Skeletal muscle satellite cell (primary cell): ENCODE measurements at regions not wholly inside any gene's neighbourhood (a gene's known extent, or its start where the extent isn't known, plus 50 kb on each side); places are given as distances from the start of the nearest gene placed in this dataset.

ENCODE experiments used
- H3K27me3 ChIP-seq: 2 replicates; pipeline ENCODE4 v1.7.0; 2013; ENCODE audit warnings: low read length; ENCODE audit not compliant: control insufficient read depth, insufficient read depth
- H3K36me3 ChIP-seq: 2 replicates; pipeline ENCODE4 v1.7.0; 2013; ENCODE audit warnings: mild to moderate bottlenecking, control low read depth, low read length; ENCODE audit not compliant: insufficient read depth
- H3K4me1 ChIP-seq: 2 replicates; pipeline ENCODE4 v1.7.0; 2013; ENCODE audit warnings: low read length; ENCODE audit not compliant: control insufficient read depth, insufficient read depth
- H3K4me2 ChIP-seq: 2 replicates; pipeline ENCODE4 v1.7.0; 2013; ENCODE audit warnings: mild to moderate bottlenecking, low read length
- H3K4me3 ChIP-seq: 2 replicates; pipeline ENCODE4 v1.7.0; 2013; ENCODE audit warnings: low read length
- H3K9ac ChIP-seq: 2 replicates; pipeline ENCODE4 v1.7.0; 2013; ENCODE audit warnings: mild to moderate bottlenecking, low read depth, low read length, moderate library complexity
- H3K9me3 ChIP-seq: replicated peaks from 2 replicates; pipeline ENCODE4 v1.7.0; 2013; ENCODE audit warnings: mild to moderate bottlenecking, control low read depth, low read length

DNA sequence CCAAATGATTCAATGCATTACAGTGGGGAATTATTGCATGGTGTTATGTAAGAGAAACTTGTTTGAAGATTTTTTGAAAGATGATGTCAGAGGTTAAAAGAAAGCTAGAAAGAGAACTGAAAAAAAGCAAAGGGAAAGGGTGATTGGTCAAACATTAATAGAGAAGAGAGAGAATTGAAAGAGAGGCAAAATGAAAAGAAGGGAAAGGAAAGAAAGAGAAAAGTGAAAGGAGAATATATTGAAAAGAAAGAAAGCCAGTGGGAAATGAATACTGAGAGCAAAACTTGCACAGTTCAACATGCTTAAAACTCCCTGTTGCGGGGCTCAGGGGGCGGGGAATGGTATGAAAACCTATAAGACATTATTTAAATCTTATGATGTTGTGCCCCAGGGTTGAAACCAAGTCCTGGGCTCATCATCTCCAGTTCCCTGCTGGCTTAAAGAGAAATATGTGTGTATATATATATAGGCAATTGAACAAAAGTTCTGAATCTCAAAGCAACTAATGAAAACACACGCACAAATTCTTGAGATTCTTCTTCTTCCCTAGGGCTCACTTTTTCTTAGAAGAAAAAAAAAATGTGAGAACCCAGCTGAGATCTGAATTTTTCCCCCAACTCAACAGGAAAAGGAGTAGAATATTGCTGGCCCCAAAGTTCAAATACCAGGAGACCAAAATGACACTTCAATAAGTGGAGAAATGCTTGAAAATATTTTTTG lies 2045.9 kb upstream of the CELF4 start:
- Histone ChIP-seq H3K27me3 (no peaks in the 10 kb centered on the region), H3K4me1 (peaks cover 4% of the 10 kb centered on the region), H3K4me2 (no peak overlapping the region), H3K9me3 (no peaks in the 10 kb centered on the region), H3K36me3 (no peaks in the 10 kb centered on the region), H3K4me3 (no peak overlapping the region), H3K9ac (no peak overlapping the region)

GRCh38 chr18:39607034-39607433 lies 2041.4 kb upstream of the CELF4 start:
- H3K4me2 ChIP-seq: no peak overlapping the region
- no peak overlapping the region for H3K4me3 ChIP-seq
- no peaks in the 10 kb centered on the region for H3K27me3 ChIP-seq
- H3K9me3 ChIP-seq: no peaks in the 10 kb centered on the region
- peaks cover 15% of the 10 kb centered on the region for H3K4me1 ChIP-seq
- H3K36me3 ChIP-seq: no peaks in the 10 kb centered on the region
- H3K9ac ChIP-seq: no peak overlapping the region

DNA sequence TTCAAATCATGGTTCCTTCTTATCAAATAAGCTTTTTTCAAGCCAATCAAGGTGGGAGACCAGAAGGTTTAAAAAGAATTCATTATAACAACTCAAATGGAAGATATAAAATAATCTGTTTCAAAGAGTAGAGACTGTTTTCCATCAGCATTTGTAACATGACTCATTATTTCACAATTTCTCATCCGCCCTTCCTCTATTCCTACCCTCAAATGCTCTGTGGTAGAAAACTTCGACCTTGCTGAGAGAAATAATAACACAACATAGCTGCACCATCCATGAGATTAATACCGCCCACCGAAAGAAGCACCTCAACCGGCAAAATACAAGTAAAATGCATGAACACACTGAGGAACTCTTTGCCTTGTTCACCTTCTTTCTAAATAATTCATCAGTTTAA lies 2039.2 kb upstream of the CELF4 start:
- Histone ChIP-seq H3K4me2 (no peak overlapping the region), H3K4me3 (no peak overlapping the region), H3K36me3 (no peaks in the 10 kb centered on the region), H3K9me3 (no peaks in the 10 kb centered on the region), H3K27me3 (no peaks in the 10 kb centered on the region), H3K9ac (no peak overlapping the region), H3K4me1 (peaks cover 13% of the 10 kb centered on the region)

DNA sequence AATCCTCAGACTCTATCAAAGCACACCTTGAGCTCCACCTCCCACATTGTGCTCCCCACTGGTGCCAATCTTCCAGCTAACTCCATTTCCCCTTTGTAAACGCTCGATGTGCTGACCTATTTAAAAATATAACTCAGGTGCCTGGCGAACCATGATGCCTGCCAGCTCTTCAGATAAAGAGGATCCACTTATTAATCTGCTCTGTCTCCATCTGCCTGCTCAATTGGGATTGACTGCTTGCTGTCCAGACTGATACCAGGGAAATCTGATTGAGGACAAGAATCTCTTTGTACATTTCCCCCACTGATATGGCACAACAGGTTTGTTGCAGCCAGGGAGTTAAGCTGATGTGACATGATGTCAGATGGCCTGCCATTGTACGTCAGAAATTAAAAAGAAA lies 2036.5 kb upstream of the CELF4 start:
- H3K27me3 ChIP-seq: no peaks in the 10 kb centered on the region
- peaks cover 17% of the 10 kb centered on the region for H3K4me1 ChIP-seq
- H3K4me3 ChIP-seq: no peak overlapping the region
- no peak overlapping the region for H3K9ac ChIP-seq
- H3K36me3 ChIP-seq: no peaks in the 10 kb centered on the region
- H3K4me2 ChIP-seq: no peak overlapping the region
- H3K9me3 ChIP-seq: no peaks in the 10 kb centered on the region

DNA sequence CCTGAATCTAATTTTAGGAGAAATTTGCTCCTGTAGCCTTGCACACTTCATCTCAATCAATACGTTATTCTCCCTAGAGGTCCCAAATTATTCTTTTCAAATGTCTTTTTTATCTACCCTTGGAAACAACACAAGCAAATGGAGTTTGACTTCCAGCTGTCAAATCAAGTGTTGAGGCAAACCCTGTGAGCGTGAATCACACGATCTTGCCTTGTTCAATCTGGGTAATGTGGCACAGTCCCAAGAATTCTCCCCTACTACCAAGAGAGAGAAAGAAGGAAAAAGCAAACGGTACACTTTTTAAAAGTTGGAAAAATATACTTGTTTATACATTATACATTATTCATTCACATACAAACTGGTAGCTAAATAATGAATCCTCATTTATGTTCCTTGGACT lies 2035.3 kb upstream of the CELF4 start:
- H3K27me3 ChIP-seq: no peaks in the 10 kb centered on the region
- no peak overlapping the region for H3K9ac ChIP-seq
- H3K4me2 ChIP-seq: no peak overlapping the region
- H3K9me3 ChIP-seq: no peaks in the 10 kb centered on the region
- no peaks in the 10 kb centered on the region for H3K36me3 ChIP-seq
- no peak overlapping the region for H3K4me3 ChIP-seq
- H3K4me1 ChIP-seq: peaks cover 17% of the 10 kb centered on the region

- no peak overlapping the region for H3K9ac ChIP-seq
- no peak overlapping the region for H3K4me2 ChIP-seq
- no peaks in the 10 kb centered on the region for H3K9me3 ChIP-seq
- H3K4me3 ChIP-seq: no peak overlapping the region
- H3K4me1 ChIP-seq: peaks cover 5% of the 10 kb centered on the region
- no peaks in the 10 kb centered on the region for H3K27me3 ChIP-seq
- no peaks in the 10 kb centered on the region for H3K36me3 ChIP-seq
Measured at GRCh38 chr18:39599251-39599650, 2033.7 kb upstream of the CELF4 start.

DNA sequence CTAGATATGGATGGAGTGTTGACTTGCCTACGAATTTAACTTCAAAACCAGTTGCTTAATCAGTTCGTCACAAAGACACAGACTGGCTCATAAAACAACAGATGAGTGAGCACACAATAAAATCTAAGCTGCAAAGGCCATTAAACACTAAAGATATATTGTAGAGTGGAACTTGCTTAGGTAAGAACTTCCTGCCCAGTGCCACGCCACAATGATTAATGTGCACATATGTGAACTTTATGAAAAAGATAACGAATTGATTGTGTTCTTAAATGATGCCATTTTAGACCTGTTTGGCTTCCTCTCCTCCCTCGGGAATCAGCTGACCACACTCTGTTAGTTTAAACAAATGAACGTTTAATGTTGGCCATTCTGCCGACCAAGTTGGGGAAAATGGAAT lies 2031.3 kb upstream of the CELF4 start:
- no peak overlapping the region for H3K4me3 ChIP-seq
- no peak overlapping the region for H3K4me2 ChIP-seq
- H3K36me3 ChIP-seq: no peaks in the 10 kb centered on the region
- H3K9me3 ChIP-seq: no peaks in the 10 kb centered on the region
- no peaks in the 10 kb centered on the region for H3K27me3 ChIP-seq
- H3K9ac ChIP-seq: no peak overlapping the region
- H3K4me1 ChIP-seq: peaks cover 5% of the 10 kb centered on the region

GRCh38 chr18:39596221-39596620 lies 2030.6 kb upstream of the CELF4 start:
- H3K4me2 ChIP-seq: no peak overlapping the region
- H3K27me3 ChIP-seq: no peaks in the 10 kb centered on the region

DNA sequence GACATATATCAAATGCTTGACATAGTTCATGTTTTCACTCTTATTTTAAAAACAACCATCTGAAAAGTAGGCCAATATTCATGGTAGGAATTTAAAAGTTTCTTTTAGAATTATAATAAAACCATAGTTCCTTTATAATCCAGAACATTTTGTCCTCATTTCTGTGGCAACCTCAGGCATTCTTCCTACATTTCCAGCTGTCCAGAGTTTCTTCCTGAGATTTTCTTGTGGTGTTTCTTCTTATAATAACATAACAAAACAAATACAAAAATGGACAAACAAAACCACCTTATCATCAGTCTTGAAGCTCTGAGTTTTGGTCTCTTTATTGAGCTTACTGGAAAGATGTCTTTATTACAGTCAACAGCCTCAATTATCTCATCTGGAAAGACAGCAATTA lies 2028.6 kb upstream of the CELF4 start:
- Histone ChIP-seq H3K4me3 (no peak overlapping the region), H3K9ac (no peak overlapping the region), H3K27me3 (no peaks in the 10 kb centered on the region), H3K36me3 (no peaks in the 10 kb centered on the region), H3K4me1 (peaks cover 3% of the 10 kb centered on the region), H3K9me3 (no peaks in the 10 kb centered on the region), H3K4me2 (no peak overlapping the region)

More at GRCh38 chr18:39596221-39596620, 2030.6 kb upstream of the CELF4 start:
- H3K9me3 ChIP-seq: no peaks in the 10 kb centered on the region
- H3K36me3 ChIP-seq: no peaks in the 10 kb centered on the region
- peaks cover 5% of the 10 kb centered on the region for H3K4me1 ChIP-seq
- H3K9ac ChIP-seq: no peak overlapping the region
- H3K4me3 ChIP-seq: no peak overlapping the region

DNA sequence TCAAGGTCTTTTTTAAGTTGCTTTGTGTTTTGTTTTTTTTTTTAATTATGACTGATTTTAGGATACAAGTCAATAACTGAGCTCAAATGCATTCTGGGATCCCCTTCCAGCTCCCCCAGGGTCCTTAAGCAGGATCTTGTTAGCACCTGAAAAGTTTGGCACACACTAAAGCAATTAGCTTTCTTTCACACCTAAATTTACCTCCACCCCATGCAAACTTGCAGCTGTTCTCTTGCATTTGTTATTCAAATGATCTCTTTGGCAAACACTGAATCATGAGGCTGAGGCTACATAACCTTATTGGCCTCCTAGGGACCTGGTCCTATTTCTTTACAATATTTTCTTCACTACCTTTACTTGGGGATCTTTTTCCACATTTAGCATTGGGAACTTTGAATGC lies 2026.1 kb upstream of the CELF4 start:
- H3K4me3 ChIP-seq: no peak overlapping the region
- no peaks in the 10 kb centered on the region for H3K4me1 ChIP-seq
- no peaks in the 10 kb centered on the region for H3K27me3 ChIP-seq
- no peak overlapping the region for H3K9ac ChIP-seq
- no peaks in the 10 kb centered on the region for H3K36me3 ChIP-seq
- no peaks in the 10 kb centered on the region for H3K9me3 ChIP-seq
- no peak overlapping the region for H3K4me2 ChIP-seq

- Histone ChIP-seq H3K9ac (no peak overlapping the region), H3K4me3 (no peak overlapping the region), H3K36me3 (no peaks in the 10 kb centered on the region), H3K4me1 (no peaks in the 10 kb centered on the region), H3K9me3 (no peaks in the 10 kb centered on the region), H3K27me3 (no peaks in the 10 kb centered on the region), H3K4me2 (no peak overlapping the region)
Measured at GRCh38 chr18:39589496-39589895, 2023.9 kb upstream of the CELF4 start.

GRCh38 chr18:39587586-39587985 lies 2022.0 kb upstream of the CELF4 start:
- H3K9ac ChIP-seq: no peak overlapping the region
- H3K27me3 ChIP-seq: no peaks in the 10 kb centered on the region

More at GRCh38 chr18:39587586-39587985, 2022.0 kb upstream of the CELF4 start:
- no peaks in the 10 kb centered on the region for H3K36me3 ChIP-seq
- no peak overlapping the region for H3K4me3 ChIP-seq
- H3K4me1 ChIP-seq: no peaks in the 10 kb centered on the region
- H3K9me3 ChIP-seq: no peaks in the 10 kb centered on the region
- no peak overlapping the region for H3K4me2 ChIP-seq
